SK-N-SH (cell line): ENCODE measurements at regions not wholly inside any gene's neighbourhood (a gene's known extent, or its start where the extent isn't known, plus 50 kb on each side); places are given as distances from the start of the nearest gene placed in this dataset.

Experiments
- CTCF ChIP-seq: fragments of 200-600 bp; sonication (generic); IDR thresholded peaks from 2 replicates; pipeline ENCODE4 v1.6.1; 2017; ENCODE audit warnings: antibody characterized with exemption, mild to moderate bottlenecking, moderate library complexity
- EP300 ChIP-seq, 2 experiments: IDR thresholded peaks; 2 replicates each; pipeline versions ENCODE4 v1.4.0 to v1.6.1; 2012; ENCODE audit warnings: borderline replicate concordance in 1 of 2, low read depth in 1 of 2, low read length in 1 of 2
- EZH2phosphoT487 ChIP-seq: fragments of 200-600 bp; sonication (generic); IDR thresholded peaks from 2 replicates; pipeline ENCODE4 v1.6.1; 2017; ENCODE audit warnings: low read depth, mixed run types, mild to moderate bottlenecking, antibody characterized with exemption, moderate library complexity, borderline replicate concordance
- GABPA ChIP-seq: IDR thresholded peaks from 2 replicates; pipeline ENCODE4 v1.4.0; 2012; ENCODE audit warnings: low read depth, mild to moderate bottlenecking
- JUND ChIP-seq: IDR thresholded peaks from 2 replicates; pipeline ENCODE4 v1.4.0; 2012
- NRF1 ChIP-seq: IDR thresholded peaks from 2 replicates; pipeline ENCODE4 v1.6.1; 2012; ENCODE audit warnings: low read depth, mild to moderate bottlenecking, low read length
- PBX3 ChIP-seq: IDR thresholded peaks from 2 replicates; pipeline ENCODE4; 2012
- POLR2AphosphoS5 ChIP-seq: IDR thresholded peaks from 2 replicates; pipeline ENCODE4 v1.6.1; 2012; ENCODE audit warnings: low read depth, low read length
- REST ChIP-seq: IDR thresholded peaks from 2 replicates; pipeline ENCODE4 v1.6.1; 2012; ENCODE audit warnings: mild to moderate bottlenecking, low read depth, low read length, moderate library complexity
- RFX5 ChIP-seq: IDR thresholded peaks from 2 replicates; pipeline ENCODE4 v1.6.1; 2012; ENCODE audit warnings: mild to moderate bottlenecking, improper control_type of control experiment, low read length
- SIN3A ChIP-seq: IDR thresholded peaks from 2 replicates; pipeline ENCODE4 v1.6.1; 2012; ENCODE audit warnings: low read depth, mild to moderate bottlenecking, low read length, moderate library complexity, borderline replicate concordance
- TAF1 ChIP-seq: IDR thresholded peaks from 2 replicates; pipeline ENCODE4 v1.6.1; 2012; ENCODE audit warnings: low read depth, mild to moderate bottlenecking, low read length, moderate library complexity, borderline replicate concordance
- TEAD4 ChIP-seq: IDR thresholded peaks from 2 replicates; pipeline ENCODE4 v1.4.0; 2012; ENCODE audit warnings: mild to moderate bottlenecking, borderline replicate concordance; ENCODE audit not compliant: insufficient read depth
- USF1 ChIP-seq: IDR thresholded peaks from 2 replicates; pipeline ENCODE4 v1.4.0; 2012; ENCODE audit warnings: low read depth, borderline replicate concordance

GRCh38 chr22:27447289-27447688 lies 354.3 kb downstream of the MN1 start:
- TF ChIP-seq CTCF (no peak), TEAD4 (no peak), EP300 (IDR thresholded peaks at IDR 0.05; ENCODE audit: borderline replicate concordance in 1 of 2, low read depth in 1 of 2, low read length in 1 of 2) (no peak), POLR2AphosphoS5 (no peak), REST (no peak), NRF1 (no peak), RFX5 (no peak), SIN3A (no peak), TAF1 (no peak), GABPA (no peak), PBX3 (no peak), USF1 (no peak), JUND (no peak), EZH2phosphoT487 (no peak)
